OCI-LY1 (cell line): ENCODE measurements at regions not wholly inside any gene's neighbourhood (a gene's known extent, or its start where the extent isn't known, plus 50 kb on each side); places are given as distances from the start of the nearest gene placed in this dataset.

Experiments used
- EZH2 ChIP-seq: fragments of 200-600 bp; sonication (generic), shearing (Covaris generic); IDR thresholded peaks from 2 replicates; pipeline ENCODE4 v1.8.0; 2017; ENCODE audit warnings: borderline replicate concordance, mixed run types, mild to moderate bottlenecking, antibody characterized with exemption, low read length, moderate library complexity, mixed read lengths
- TF ChIP-seq, protein P1 (sequence below): fragments of 200-600 bp; sonication (generic), shearing (Covaris generic); IDR thresholded peaks from 2 replicates; pipeline ENCODE4 v1.5.1; 2017; ENCODE audit warnings: mild to moderate bottlenecking, antibody characterized with exemption, low read length, moderate library complexity, mixed read lengths

DNA sequence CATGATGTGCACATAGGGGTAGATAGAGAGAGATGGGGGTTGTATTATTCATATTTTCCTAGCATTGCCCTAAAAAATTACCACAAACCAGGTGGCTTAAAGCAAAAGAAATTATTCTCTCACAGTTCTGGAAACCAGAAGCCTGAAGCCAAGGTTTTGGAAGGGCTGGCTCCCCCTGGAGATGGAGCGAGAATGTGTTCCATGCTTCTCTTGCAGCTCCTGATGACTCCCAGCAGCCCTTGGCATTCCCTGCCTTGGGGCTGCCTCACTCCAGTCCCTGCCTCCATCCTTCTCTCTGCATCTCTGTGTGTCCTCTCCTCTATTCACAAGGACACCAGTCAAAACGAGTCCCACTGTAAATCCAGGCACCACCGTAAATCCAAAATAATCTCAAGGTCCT is 91.5 kb upstream of the FAM174B start:
- TF ChIP-seq, protein P1, sequence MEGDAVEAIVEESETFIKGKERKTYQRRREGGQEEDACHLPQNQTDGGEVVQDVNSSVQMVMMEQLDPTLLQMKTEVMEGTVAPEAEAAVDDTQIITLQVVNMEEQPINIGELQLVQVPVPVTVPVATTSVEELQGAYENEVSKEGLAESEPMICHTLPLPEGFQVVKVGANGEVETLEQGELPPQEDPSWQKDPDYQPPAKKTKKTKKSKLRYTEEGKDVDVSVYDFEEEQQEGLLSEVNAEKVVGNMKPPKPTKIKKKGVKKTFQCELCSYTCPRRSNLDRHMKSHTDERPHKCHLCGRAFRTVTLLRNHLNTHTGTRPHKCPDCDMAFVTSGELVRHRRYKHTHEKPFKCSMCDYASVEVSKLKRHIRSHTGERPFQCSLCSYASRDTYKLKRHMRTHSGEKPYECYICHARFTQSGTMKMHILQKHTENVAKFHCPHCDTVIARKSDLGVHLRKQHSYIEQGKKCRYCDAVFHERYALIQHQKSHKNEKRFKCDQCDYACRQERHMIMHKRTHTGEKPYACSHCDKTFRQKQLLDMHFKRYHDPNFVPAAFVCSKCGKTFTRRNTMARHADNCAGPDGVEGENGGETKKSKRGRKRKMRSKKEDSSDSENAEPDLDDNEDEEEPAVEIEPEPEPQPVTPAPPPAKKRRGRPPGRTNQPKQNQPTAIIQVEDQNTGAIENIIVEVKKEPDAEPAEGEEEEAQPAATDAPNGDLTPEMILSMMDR: no peak
- TF ChIP-seq EZH2: no peak
